ENCODE measurements at regions not wholly inside any gene's neighbourhood (a gene's known extent, or its start where the extent isn't known, plus 50 kb on each side); places are given as distances from the start of the nearest gene placed in this dataset.
"Not testable (repeated sequence)": the region's sequence is repeated elsewhere in the genome, so short reads cannot be mapped to it uniquely, and the experiment has no call there.

DNA sequence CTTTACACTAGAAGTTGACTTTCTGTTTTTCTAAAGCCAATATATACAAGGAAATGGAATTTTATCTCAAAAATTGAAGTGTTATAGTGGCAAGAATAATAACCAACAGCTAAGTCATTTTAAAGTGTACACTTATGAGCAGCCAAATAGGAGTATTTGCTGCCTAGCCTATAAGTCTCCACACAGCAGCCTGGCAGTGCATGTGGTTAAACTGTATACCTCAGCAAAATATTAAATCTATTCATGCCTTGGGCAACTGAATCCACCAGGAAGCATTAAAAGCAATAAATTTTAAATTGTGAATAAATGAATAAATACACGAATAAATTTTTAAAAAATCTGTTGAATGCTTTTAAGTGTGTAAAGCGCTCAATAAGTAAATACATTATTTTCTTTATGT lies 432.4 kb upstream of the RORB start:
- no peak overlapping the region for H3K27ac Mint-ChIP-seq
- no peaks in the 10 kb centered on the region for H3K4me1 Mint-ChIP-seq (ENCODE audit: unreplicated experiment)
- no peaks in the 10 kb centered on the region for H3K9me3 Mint-ChIP-seq
- no peak for TF ChIP-seq CTCF (conservative IDR thresholded peaks at IDR 0.05)
- no peaks in the 10 kb centered on the region for H3K27me3 Mint-ChIP-seq
- DNase-seq (ENCODE audit: extremely low spot score, unreplicated experiment) = no peak
- no peaks in the 10 kb centered on the region for H3K36me3 Mint-ChIP-seq
- H3K4me3 Mint-ChIP-seq = no peak overlapping the region

DNA sequence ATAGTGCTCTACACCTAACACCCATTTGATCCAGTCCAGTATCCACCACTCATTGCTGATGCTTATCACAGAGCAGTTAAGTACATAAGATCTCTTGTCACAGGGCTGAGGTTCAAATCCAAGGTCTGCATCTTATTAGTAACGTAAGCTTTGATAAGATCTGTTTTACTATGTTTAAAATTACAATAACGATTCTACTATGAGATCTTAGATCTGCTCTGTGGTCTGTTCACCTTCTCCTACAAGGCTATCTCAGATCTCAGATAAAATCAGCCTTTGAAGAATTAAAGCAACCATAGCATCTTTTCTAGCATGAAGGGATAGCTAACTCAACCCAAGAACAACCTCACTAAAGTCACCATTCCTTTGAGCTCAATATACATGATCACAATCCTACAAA lies 431.0 kb upstream of the RORB start:
- TF ChIP-seq CTCF (conservative IDR thresholded peaks at IDR 0.05) = no peak
- H3K4me1 Mint-ChIP-seq (ENCODE audit: unreplicated experiment) = no peaks in the 10 kb centered on the region

DNA sequence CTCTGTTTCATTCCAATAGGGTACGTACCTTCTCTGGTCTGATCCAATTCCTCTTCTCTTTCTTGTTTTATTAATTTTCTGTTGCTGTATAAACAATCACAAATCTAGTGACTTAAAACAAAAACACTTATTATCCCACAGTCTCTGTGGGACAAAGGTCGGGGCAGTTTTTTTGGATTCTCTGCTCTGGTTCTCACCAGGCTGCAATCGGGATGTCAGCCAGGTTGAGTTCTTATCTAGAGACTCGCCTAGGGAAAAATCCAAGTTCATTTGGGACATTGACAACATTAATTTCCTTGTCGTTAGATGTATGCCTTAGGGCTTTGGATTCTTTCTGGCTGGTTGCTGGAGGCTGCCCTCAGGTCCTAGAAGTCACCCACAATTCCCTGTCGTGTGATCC lies 430.5 kb upstream of the RORB start:
- TF ChIP-seq CTCF (conservative IDR thresholded peaks at IDR 0.05) = no peak
- Mint-ChIP-seq H3K27me3 (no peaks in the 10 kb centered on the region), H3K4me3 (no peak overlapping the region), H3K36me3 (no peaks in the 10 kb centered on the region), H3K9me3 (no peaks in the 10 kb centered on the region), H3K4me1 (ENCODE audit: unreplicated experiment) (no peaks in the 10 kb centered on the region), H3K27ac (no peak overlapping the region)
- DNase-seq (ENCODE audit: extremely low spot score, unreplicated experiment) = no peak

More for the DNA sequence above, 431.0 kb upstream of the RORB start:
- Mint-ChIP-seq H3K27me3 (no peaks in the 10 kb centered on the region), H3K4me3 (no peak overlapping the region), H3K9me3 (no peaks in the 10 kb centered on the region), H3K36me3 (no peaks in the 10 kb centered on the region), H3K27ac (no peak overlapping the region)
- no peak for DNase-seq (ENCODE audit: extremely low spot score, unreplicated experiment)

- Mint-ChIP-seq H3K36me3 (no peaks in the 10 kb centered on the region), H3K4me1 (ENCODE audit: unreplicated experiment) (no peaks in the 10 kb centered on the region), H3K9me3 (no peaks in the 10 kb centered on the region), H3K27ac (no peak overlapping the region), H3K27me3 (no peaks in the 10 kb centered on the region), H3K4me3 (no peak overlapping the region)
- no peak for TF ChIP-seq CTCF (conservative IDR thresholded peaks at IDR 0.05)
- no peak for DNase-seq (ENCODE audit: extremely low spot score, unreplicated experiment)
Observed at GRCh38 chr9:74071502-74071901, 425.6 kb upstream of the RORB start.

DNA sequence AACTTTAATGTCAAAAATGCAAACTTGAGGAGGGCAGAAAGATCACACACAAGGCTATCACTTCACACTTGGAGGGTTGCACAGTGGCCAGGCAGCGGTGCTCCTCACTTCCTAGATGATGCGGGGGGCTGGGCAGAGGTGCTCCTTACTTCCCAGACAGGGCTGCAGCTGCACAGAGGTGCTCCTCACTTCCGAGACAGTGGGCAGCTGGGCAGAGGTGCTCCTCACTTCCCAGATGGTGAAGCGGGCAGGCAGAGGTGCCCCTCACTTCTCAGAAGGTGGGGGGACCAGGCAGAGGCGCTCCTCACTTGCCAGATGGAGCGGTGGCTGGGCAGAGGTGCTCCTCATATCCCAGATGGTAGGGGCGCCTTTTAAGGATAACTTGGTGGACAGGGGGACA lies 423.2 kb upstream of the RORB start:
- DNase-seq (ENCODE audit: extremely low spot score, unreplicated experiment) = no peak
- Mint-ChIP-seq H3K9me3 (no peaks in the 10 kb centered on the region), H3K27me3 (no peaks in the 10 kb centered on the region), H3K36me3 (no peaks in the 10 kb centered on the region), H3K4me1 (ENCODE audit: unreplicated experiment) (no peaks in the 10 kb centered on the region), H3K4me3 (no peak overlapping the region), H3K27ac (no peak overlapping the region)
- TF ChIP-seq CTCF (conservative IDR thresholded peaks at IDR 0.05) = no peak

DNA sequence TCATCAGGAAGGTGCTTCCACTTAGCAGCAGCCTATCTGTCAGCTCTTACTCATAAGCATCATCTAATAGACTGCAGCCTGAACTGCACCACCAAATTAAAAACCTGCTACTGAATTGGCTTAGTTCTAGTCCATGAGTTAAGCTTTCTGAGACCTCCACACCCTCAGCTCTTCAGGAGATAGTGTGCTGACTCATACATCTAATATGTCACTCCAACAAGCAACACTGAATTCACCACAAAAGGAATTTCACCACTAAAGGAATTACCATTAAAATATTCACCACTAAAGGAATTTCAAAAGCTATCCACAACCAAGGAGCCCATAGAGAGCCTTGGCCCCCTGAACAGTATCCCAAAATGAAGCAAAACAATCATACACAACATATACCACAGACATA lies 418.5 kb upstream of the RORB start:
- H3K4me1 Mint-ChIP-seq (ENCODE audit: unreplicated experiment) = no peaks in the 10 kb centered on the region
- no peak for DNase-seq (ENCODE audit: extremely low spot score, unreplicated experiment)
- no peaks in the 10 kb centered on the region for H3K9me3 Mint-ChIP-seq
- peaks cover 6% of the 10 kb centered on the region for H3K27me3 Mint-ChIP-seq
- H3K36me3 Mint-ChIP-seq = no peaks in the 10 kb centered on the region
- no peak for TF ChIP-seq CTCF (conservative IDR thresholded peaks at IDR 0.05)
- H3K4me3 Mint-ChIP-seq = no peak overlapping the region
- H3K27ac Mint-ChIP-seq = no peak overlapping the region

GRCh38 chr9:74080652-74081051 lies 416.5 kb upstream of the RORB start:
- DNase-seq (ENCODE audit: extremely low spot score, unreplicated experiment); H3K27ac Mint-ChIP-seq; H3K9me3 Mint-ChIP-seq; H3K4me3 Mint-ChIP-seq; H3K36me3 Mint-ChIP-seq; H3K4me1 Mint-ChIP-seq (ENCODE audit: unreplicated experiment): not testable (repeated sequence)
- peaks cover 16% of the 10 kb centered on the region for H3K27me3 Mint-ChIP-seq

Data from type B pancreatic cell (in vitro differentiated cells).